CD14-positive monocyte (primary cell): ENCODE measurements at regions not wholly inside any gene's neighbourhood (a gene's known extent, or its start where the extent isn't known, plus 50 kb on each side); places are given as distances from the start of the nearest gene placed in this dataset.

Experiments used
- DNase-seq, 3 donors: peaks; one replicate each; pipeline ENCODE4 v3.0.0-alpha.2; 2011 to 2022
- H2AFZ ChIP-seq: 2 replicates; pipeline ENCODE4 v1.6.0; 2012; ENCODE audit warnings: mild to moderate bottlenecking, low read depth, low read length, inconsistent platforms; ENCODE audit not compliant: insufficient read depth, poor library complexity, severe bottlenecking
- H3K27ac ChIP-seq, 2 donors: 1 replicate in 1 of 2; 2 replicates in 1 of 2; pipeline ENCODE4 v1.5.1; 2012 to 2013; ENCODE audit warnings: low read length in 2 of 2, control low read depth in 1 of 2, inconsistent platforms in 1 of 2, low read depth in 1 of 2, mild to moderate bottlenecking in 1 of 2
- H3K27me3 ChIP-seq, 2 donors: one replicate each; pipeline versions ENCODE4 v1.6.0 to v1.6.1; 2011 to 2013; ENCODE audit warnings: low read length in 2 of 2; ENCODE audit not compliant: control insufficient read depth in 2 of 2, insufficient read depth in 2 of 2
- H3K36me3 ChIP-seq, 2 donors: replicated peaks in 1 of 2; 1 replicate in 1 of 2; 2 replicates in 1 of 2; pipeline versions ENCODE4 v1.5.1 to v1.6.1; 2012 to 2013; ENCODE audit warnings: low read length in 2 of 2, control low read depth in 1 of 2, inconsistent platforms in 1 of 2, mild to moderate bottlenecking in 1 of 2; ENCODE audit not compliant: insufficient read depth in 2 of 2, control insufficient read depth in 1 of 2
- H3K4me1 ChIP-seq, 2 donors: 1 replicate in 1 of 2; 2 replicates in 1 of 2; pipeline versions ENCODE4 v1.5.1 to v1.6.1; 2012 to 2013; ENCODE audit warnings: low read length in 2 of 2, control low read depth in 1 of 2, inconsistent platforms in 1 of 2, mild to moderate bottlenecking in 1 of 2, moderate library complexity in 1 of 2; ENCODE audit not compliant: insufficient read depth in 2 of 2, control insufficient read depth in 1 of 2
- H3K4me2 ChIP-seq: replicated peaks from 2 replicates; pipeline ENCODE3; 2012; ENCODE audit warnings: low read length, moderate library complexity, mild to moderate bottlenecking; ENCODE audit not compliant: poor library complexity, severe bottlenecking; ENCODE audit errors: extremely low read depth
- H3K4me3 ChIP-seq, 3 experiments: fragments of 200-600 bp in 1 of 3; sonication (generic) in 1 of 3; replicated peaks in 1 of 3; 1 replicate in 2 of 3; 2 replicates in 1 of 3; pipeline ENCODE4 v1.5.1; 2011 to 2013; ENCODE audit warnings: low read length in 3 of 3, mild to moderate bottlenecking in 3 of 3, control low read depth in 2 of 3, low read depth in 2 of 3, inconsistent platforms in 1 of 3, moderate library complexity in 1 of 3
- H3K79me2 ChIP-seq: 2 replicates; pipeline ENCODE4 v1.6.0; 2012; ENCODE audit warnings: mild to moderate bottlenecking, control low read depth, inconsistent platforms, low read length, moderate library complexity; ENCODE audit not compliant: insufficient read depth
- H3K9ac ChIP-seq: 2 replicates; pipeline ENCODE4 v1.6.0; 2017; ENCODE audit warnings: low read length, mild to moderate bottlenecking; ENCODE audit not compliant: insufficient read depth, poor library complexity, severe bottlenecking
- H3K9me3 ChIP-seq, 2 donors: replicated peaks in 1 of 2; 1 replicate in 1 of 2; 2 replicates in 1 of 2; pipeline versions ENCODE4 v1.5.1 to v1.6.1; 2012 to 2013; ENCODE audit warnings: low read length in 2 of 2, control low read depth in 1 of 2; ENCODE audit not compliant: control insufficient read depth in 1 of 2, insufficient read depth in 1 of 2
- H4K20me1 ChIP-seq: 2 replicates; pipeline ENCODE4 v1.6.0; 2012; ENCODE audit warnings: mild to moderate bottlenecking, low read length, control low read depth, moderate library complexity; ENCODE audit not compliant: insufficient read depth
- H3K27ac Mint-ChIP-seq, 7 donors: one replicate each; pipeline ENCODE4 v1.8.0; 2020; ENCODE audit warnings: mild to moderate bottlenecking in 7 of 7, mixed read lengths in 7 of 7, moderate library complexity in 6 of 7, inconsistent platforms in 2 of 7
- H3K27me3 Mint-ChIP-seq, 3 donors: one replicate each; pipeline ENCODE4 v1.8.0; 2021 to 2022; ENCODE audit warnings: low read depth in 3 of 3, mild to moderate bottlenecking in 3 of 3, mixed read lengths in 3 of 3, moderate library complexity in 3 of 3, inconsistent platforms in 1 of 3
- H3K36me3 Mint-ChIP-seq, 2 donors: one replicate each; pipeline ENCODE4 v1.8.0; 2020; ENCODE audit warnings: mixed read lengths in 2 of 2, inconsistent platforms in 1 of 2, mild to moderate bottlenecking in 1 of 2
- H3K4me1 Mint-ChIP-seq: one replicate; pipeline ENCODE4 v1.8.0; 2020; ENCODE audit warnings: mild to moderate bottlenecking, mixed read lengths
- H3K4me3 Mint-ChIP-seq, 2 donors: one replicate each; pipeline ENCODE4 v1.8.0; 2020; ENCODE audit warnings: mild to moderate bottlenecking in 2 of 2, mixed read lengths in 2 of 2, moderate library complexity in 1 of 2
- H3K9me3 Mint-ChIP-seq, 7 donors: one replicate each; pipeline ENCODE4 v1.8.0; 2020 to 2022; ENCODE audit warnings: mixed read lengths in 7 of 7, mild to moderate bottlenecking in 6 of 7, moderate library complexity in 6 of 7, inconsistent platforms in 2 of 7
- CTCF ChIP-seq: fragments of 200-600 bp; IDR thresholded peaks from one replicate; pipeline ENCODE4 v1.8.0; 2022; ENCODE audit warnings: antibody characterized with exemption, mild to moderate bottlenecking
- WGBS: methylation state at CpG from one replicate; pipeline ENCODE4 v1.1.5; 2013; ENCODE audit warnings: missing lambda C conversion rate; ENCODE audit not compliant: insufficient coverage; 5-methylcytosine and 5-hydroxymethylcytosine counted together
- intact Hi-C, 2 donors: fragments of 100-400 bp; cut with micrococcal nuclease; formaldehyde crosslinking; loops; one replicate each; pipeline versions ENCODE4 v1.15.0 to v1.15.1; 2023

DNA sequence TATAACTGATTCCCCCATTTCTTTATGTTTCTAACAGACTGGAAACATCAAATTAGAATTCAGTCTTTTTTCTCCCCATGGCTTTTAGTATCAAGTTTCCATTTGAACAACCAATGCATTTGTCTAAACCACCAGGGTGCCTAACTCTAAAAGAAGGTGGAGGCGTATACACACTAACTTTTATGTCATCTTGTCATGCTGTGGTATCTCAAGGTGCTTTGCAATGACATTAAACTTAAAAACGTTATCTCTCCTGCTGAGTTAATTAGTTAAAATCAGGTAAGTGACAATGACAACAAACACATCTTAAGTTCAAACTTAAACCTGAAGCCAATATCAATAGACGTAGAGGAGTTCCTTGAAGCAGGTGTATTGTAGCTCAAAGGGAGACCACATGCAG lies 1001.7 kb downstream of the PCDH17 start:
- no peaks in the 10 kb centered on the region for H3K4me1 Mint-ChIP-seq
- 100% methylated on average over 1 of the region's 3 CpGs for WGBS
- no peak overlapping the region for H3K4me3 Mint-ChIP-seq
- Histone ChIP-seq H3K36me3 (no peaks in the 10 kb centered on the region), H3K27ac (no peak overlapping the region), H2AFZ (no peak overlapping the region), H4K20me1 (no peaks in the 10 kb centered on the region), H3K27me3 (no peaks in the 10 kb centered on the region), H3K4me1 (no peaks in the 10 kb centered on the region), H3K4me3 (no peak overlapping the region), H3K4me2 (no peak overlapping the region), H3K9me3 (no peaks in the 10 kb centered on the region), H3K79me2 (no peaks in the 10 kb centered on the region), H3K9ac (no peak overlapping the region)
- H3K27me3 Mint-ChIP-seq = no peaks in the 10 kb centered on the region
- TF ChIP-seq CTCF = no peak
- no peak for DNase-seq
- H3K9me3 Mint-ChIP-seq = peaks cover 0 to 2% (median 2%) of the 10 kb centered on the region in 7 donors
- intact Hi-C loops = no loop called here
- H3K36me3 Mint-ChIP-seq = no peaks in the 10 kb centered on the region
- no peak overlapping the region for H3K27ac Mint-ChIP-seq

GRCh38 chr13:58655086-58655485 lies 1023.5 kb downstream of the PCDH17 start:
- peak; percentile 16 to 27 (median 21) for DNase-seq
- H3K4me1 Mint-ChIP-seq = peaks cover 14% of the 10 kb centered on the region
- intact Hi-C loops = no loop called here

More at GRCh38 chr13:58655086-58655485, 1023.5 kb downstream of the PCDH17 start:
- Histone ChIP-seq H3K9me3 (no peaks in the 10 kb centered on the region), H3K9ac (no peak overlapping the region), H3K4me2 (peak overlapping the region; percentile 26), H3K27me3 (no peaks in the 10 kb centered on the region), H3K79me2 (no peaks in the 10 kb centered on the region), H3K36me3 (no peaks in the 10 kb centered on the region), H3K27ac (no peak overlapping the region), H3K4me3 (no peak overlapping the region), H2AFZ (no peak overlapping the region), H4K20me1 (no peaks in the 10 kb centered on the region), H3K4me1 (peaks cover 16 to 21% of the 10 kb centered on the region in 2 donors)
- no peak overlapping the region for H3K4me3 Mint-ChIP-seq
- H3K27ac Mint-ChIP-seq = no peak overlapping the region
- peaks cover 0 to 5% (median 0%) of the 10 kb centered on the region in 7 donors for H3K9me3 Mint-ChIP-seq
- peaks cover 0 to 1% (median 0%) of the 10 kb centered on the region in 3 donors for H3K27me3 Mint-ChIP-seq
- no peaks in the 10 kb centered on the region for H3K36me3 Mint-ChIP-seq
- TF ChIP-seq CTCF = no peak
- WGBS = no CpG with 5 or more reads among the region's 3 CpGs
